ENCODE measurements at regions not wholly inside any gene's neighbourhood (a gene's known extent, or its start where the extent isn't known, plus 50 kb on each side); places are given as distances from the start of the nearest gene placed in this dataset.

- no peak for DNase-seq
- dilution Hi-C loops (cut with HindIII; ENCODE audit: low sequenced_read_pairs, unreplicated experiment) (no loop called here), in situ Hi-C loops (cut with MboI; ENCODE audit: low sequenced_read_pairs) (no loop called here), intact Hi-C loops (cut with micrococcal nuclease) (no loop called here)
- no peak overlapping the region for H2BK20ac ChIP-seq (ENCODE audit: low read depth, low read length)
- no peaks in the 10 kb centered on the region for H4K20me1 ChIP-seq (ENCODE audit: insufficient read depth, low read length)
- H3K4ac ChIP-seq (ENCODE audit: low read depth, low read length) = no peak overlapping the region
- no peak overlapping the region for H3K9ac ChIP-seq (ENCODE audit: low read depth, low read length)
- no peak overlapping the region for H2BK5ac ChIP-seq (ENCODE audit: low read depth, low read length, poor library complexity, severe bottlenecking)
- H3K14ac ChIP-seq (replicated peaks; ENCODE audit: low read depth, low read length) = no peak overlapping the region
- no peaks in the 10 kb centered on the region for H3K9me3 ChIP-seq (ENCODE audit: control insufficient read depth, insufficient read depth, low read length)
- no peaks in the 10 kb centered on the region for H3K9me1 ChIP-seq (ENCODE audit: insufficient read depth, low read length)
- 43% methylated on average over 1 of the region's 1 CpG; no CpG with 5 or more reads in 1 of the 2 experiments for WGBS, 2 experiments (ENCODE audit: extremely low coverage in 2 of 2, insufficient read length in 1 of 2)
- H3K56ac ChIP-seq (ENCODE audit: extremely low read depth, insufficient read depth, low read length) = no peak overlapping the region
- no peak overlapping the region for H4K5ac ChIP-seq (ENCODE audit: low read depth, low read length)
- TF ChIP-seq CHD1 (IDR thresholded peaks at IDR 0.05; ENCODE audit: low read depth, low read length) (no peak), SMC3 (IDR thresholded peaks at IDR 0.05; ENCODE audit: low read depth, low read length) (no peak), MAFK (IDR thresholded peaks at IDR 0.05; ENCODE audit: low read depth, low read length) (no peak), NFE2L2 (IDR thresholded peaks at IDR 0.05; ENCODE audit: low read depth, low read length) (no peak)
- H4K91ac ChIP-seq (ENCODE audit: insufficient read depth, low read depth, low read length) = no peak overlapping the region
- H3K4me2 ChIP-seq (ENCODE audit: low read depth, low read length) = no peak overlapping the region
- no peaks in the 10 kb centered on the region for H3K27me3 ChIP-seq (ENCODE audit: control insufficient read depth, insufficient read depth, low read length)
- no peak overlapping the region for H2AFZ ChIP-seq (replicated peaks; ENCODE audit: low read length, poor library complexity)
- H2AK5ac ChIP-seq (ENCODE audit: low read depth, low read length) = no peak overlapping the region
- no peak overlapping the region for H3K18ac ChIP-seq (ENCODE audit: low read depth, low read length)
- H3K4me1 ChIP-seq (ENCODE audit: control insufficient read depth, insufficient read depth, low read length) = no peaks in the 10 kb centered on the region
- no peaks in the 10 kb centered on the region for H3K36me3 ChIP-seq (ENCODE audit: control insufficient read depth, insufficient read depth, low read length)
- no TSS peak for BruUV-seq (replicated peaks)
- H2BK120ac ChIP-seq (ENCODE audit: low read depth, low read length) = no peak overlapping the region
- no peak overlapping the region for H4K8ac ChIP-seq (ENCODE audit: low read depth in 2 of 2, low read length in 2 of 2)
- H3K27ac ChIP-seq (ENCODE audit: insufficient read depth, low read length) = no peak overlapping the region
- H3K4me3 ChIP-seq (ENCODE audit: insufficient read depth, low read depth, low read length) = no peak overlapping the region
- no peak overlapping the region for H2AK9ac ChIP-seq (replicated peaks; ENCODE audit: low read depth, low read length, poor library complexity)
- H2BK15ac ChIP-seq (ENCODE audit: low read depth, low read length) = no peak overlapping the region
- ATAC-seq (ENCODE audit: low read depth) = no peak
- H3K79me1 ChIP-seq (ENCODE audit: low read depth in 1 of 2, low read length in 2 of 2) = no peaks in the 10 kb centered on the region
- POLR2A ChIA-PET (ENCODE audit: unreplicated experiment) = no interaction called here
- H3K23ac ChIP-seq (ENCODE audit: low read depth, low read length) = no peak overlapping the region
- CTCF ChIA-PET = no interaction called here
Observed at GRCh38 chr5:119820016-119820415, 190.7 kb downstream of the FAM170A start.
